PC-9 (cell line): ENCODE measurements at regions not wholly inside any gene's neighbourhood (a gene's known extent, or its start where the extent isn't known, plus 50 kb on each side); places are given as distances from the start of the nearest gene placed in this dataset.

ENCODE experiments used
- BruUV-seq: library from RNA; stranded (reverse); fragments of 400-500 nt; replicated peaks from 2 replicates; lab custom pipeline; 2021; lab: Mats Ljungman, UMichigan
- CTCF ChIA-PET: fragments of 300-600 bp; sonication (Branson Sonifier 250); formaldehyde crosslinking; loops from one replicate; lab custom pipeline; 2022; ENCODE audit warnings: antibody characterized with exemption; lab: Charles Lee
- POLR2A ChIA-PET: fragments of 300-600 bp; sonication (Branson Sonifier 250); formaldehyde crosslinking; loops from one replicate; lab custom pipeline; 2022; ENCODE audit warnings: antibody characterized with exemption; ENCODE audit not compliant: unreplicated experiment; lab: Charles Lee
- DNase-seq, 2 experiments: peaks; one replicate each; pipeline versions ENCODE4 v3.0.0 to v3.0.0-alpha.2; 2015 to 2022; ENCODE audit warnings: mixed read lengths in 1 of 2
- H2AFZ ChIP-seq: fragments of 200-600 bp; sonication (generic); 2 replicates; pipeline ENCODE4 v1.8.1; 2017; ENCODE audit warnings: antibody characterized with exemption
- H3F3A ChIP-seq: fragments of 200-600 bp; sonication (generic); 2 replicates; pipeline ENCODE4 v1.8.1; 2017; ENCODE audit warnings: antibody characterized with exemption, mild to moderate bottlenecking, low read depth; ENCODE audit not compliant: insufficient read depth
- H3K27ac ChIP-seq: fragments of 200-600 bp; sonication (generic); 2 replicates; pipeline ENCODE4 v1.6.1; 2016; ENCODE audit warnings: mixed run types
- H3K27me3 ChIP-seq: fragments of 200-600 bp; sonication (generic); 2 replicates; pipeline ENCODE4 v1.6.1; 2016; ENCODE audit warnings: low read depth, mixed run types; ENCODE audit not compliant: insufficient read depth
- H3K36me3 ChIP-seq: fragments of 200-600 bp; sonication (generic); 2 replicates; pipeline ENCODE4 v1.6.1; 2016; ENCODE audit warnings: low read depth, mixed run types
- H3K4me1 ChIP-seq: fragments of 200-600 bp; sonication (generic); replicated peaks from 2 replicates; pipeline ENCODE4 v1.6.1; 2016; ENCODE audit warnings: mixed run types; ENCODE audit not compliant: insufficient read depth
- H3K4me2 ChIP-seq: fragments of 200-600 bp; sonication (generic); 2 replicates; pipeline ENCODE4 v1.6.1; 2017; ENCODE audit warnings: mixed run types
- H3K4me3 ChIP-seq: fragments of 200-600 bp; sonication (generic); 2 replicates; pipeline ENCODE4 v1.6.1; 2016; ENCODE audit warnings: mixed run types
- H3K79me2 ChIP-seq: fragments of 200-600 bp; sonication (generic); 2 replicates; pipeline ENCODE4 v1.6.1; 2017; ENCODE audit warnings: low read depth, mixed run types
- H3K9me2 ChIP-seq: fragments of 200-600 bp; sonication (generic); 2 replicates; pipeline ENCODE4 v1.8.1; 2017; ENCODE audit warnings: mild to moderate bottlenecking; ENCODE audit not compliant: insufficient read depth
- H3K9me3 ChIP-seq: fragments of 200-600 bp; sonication (generic); 2 replicates; pipeline ENCODE4 v1.8.1; 2016; ENCODE audit warnings: low read depth; ENCODE audit not compliant: insufficient read depth
- H4K20me1 ChIP-seq: fragments of 200-600 bp; sonication (generic); 2 replicates; pipeline ENCODE4 v1.8.1; 2017; ENCODE audit not compliant: insufficient read depth
- EZH2 ChIP-seq: fragments of 200-600 bp; sonication (generic); IDR thresholded peaks from 2 replicates; pipeline ENCODE4 v1.8.0; 2017; ENCODE audit warnings: antibody characterized with exemption, low read depth
- intact Hi-C: fragments of 100-400 bp; cut with micrococcal nuclease; formaldehyde crosslinking; loops from one replicate; pipeline ENCODE4 v1.10.0; 2022; ENCODE audit not compliant: unreplicated experiment
- TF ChIP-seq, protein P1 (sequence below): fragments of 200-600 bp; sonication (generic); conservative IDR thresholded peaks from 2 replicates; pipeline ENCODE4 v1.6.1; 2017; ENCODE audit warnings: mixed run types, antibody characterized with exemption, mild to moderate bottlenecking, moderate library complexity

DNA sequence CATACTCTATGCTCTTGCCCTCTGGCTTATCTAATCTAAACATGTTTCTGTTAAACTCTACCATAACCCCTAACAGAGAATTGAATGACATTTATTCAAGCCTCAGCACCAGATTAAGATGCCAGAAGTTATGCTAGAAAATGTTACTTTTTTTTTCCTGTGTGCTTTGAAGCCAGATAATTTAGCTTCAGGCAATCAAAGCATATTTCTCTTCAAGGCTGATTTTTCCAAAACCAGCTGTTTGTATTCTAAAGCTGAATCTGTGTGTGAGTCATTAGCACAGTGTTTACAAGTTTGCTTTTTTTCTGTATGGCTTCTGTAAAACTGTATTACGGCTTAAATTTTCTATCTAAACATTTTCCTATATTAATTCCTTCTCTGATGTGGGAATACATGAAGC, 326.1 kb downstream of the FSCB start:
- Histone ChIP-seq H3K4me1 (no peaks in the 10 kb centered on the region), H3K9me3 (no peaks in the 10 kb centered on the region), H3K4me3 (no peak overlapping the region), H3K4me2 (no peak overlapping the region), H4K20me1 (no peaks in the 10 kb centered on the region), H3K27me3 (no peaks in the 10 kb centered on the region), H3K27ac (no peak overlapping the region), H3K9me2 (no peaks in the 10 kb centered on the region), H3K36me3 (no peaks in the 10 kb centered on the region), H3K79me2 (no peaks in the 10 kb centered on the region), H2AFZ (no peak overlapping the region), H3F3A (no peaks in the 10 kb centered on the region)
- POLR2A ChIA-PET = no interaction called here
- intact Hi-C loops = no loop called here
- CTCF ChIA-PET = no interaction called here
- TF ChIP-seq, protein P1, sequence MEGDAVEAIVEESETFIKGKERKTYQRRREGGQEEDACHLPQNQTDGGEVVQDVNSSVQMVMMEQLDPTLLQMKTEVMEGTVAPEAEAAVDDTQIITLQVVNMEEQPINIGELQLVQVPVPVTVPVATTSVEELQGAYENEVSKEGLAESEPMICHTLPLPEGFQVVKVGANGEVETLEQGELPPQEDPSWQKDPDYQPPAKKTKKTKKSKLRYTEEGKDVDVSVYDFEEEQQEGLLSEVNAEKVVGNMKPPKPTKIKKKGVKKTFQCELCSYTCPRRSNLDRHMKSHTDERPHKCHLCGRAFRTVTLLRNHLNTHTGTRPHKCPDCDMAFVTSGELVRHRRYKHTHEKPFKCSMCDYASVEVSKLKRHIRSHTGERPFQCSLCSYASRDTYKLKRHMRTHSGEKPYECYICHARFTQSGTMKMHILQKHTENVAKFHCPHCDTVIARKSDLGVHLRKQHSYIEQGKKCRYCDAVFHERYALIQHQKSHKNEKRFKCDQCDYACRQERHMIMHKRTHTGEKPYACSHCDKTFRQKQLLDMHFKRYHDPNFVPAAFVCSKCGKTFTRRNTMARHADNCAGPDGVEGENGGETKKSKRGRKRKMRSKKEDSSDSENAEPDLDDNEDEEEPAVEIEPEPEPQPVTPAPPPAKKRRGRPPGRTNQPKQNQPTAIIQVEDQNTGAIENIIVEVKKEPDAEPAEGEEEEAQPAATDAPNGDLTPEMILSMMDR = no peak
- no peak for TF ChIP-seq EZH2
- DNase-seq = no peak
- no TSS peak for BruUV-seq

DNA sequence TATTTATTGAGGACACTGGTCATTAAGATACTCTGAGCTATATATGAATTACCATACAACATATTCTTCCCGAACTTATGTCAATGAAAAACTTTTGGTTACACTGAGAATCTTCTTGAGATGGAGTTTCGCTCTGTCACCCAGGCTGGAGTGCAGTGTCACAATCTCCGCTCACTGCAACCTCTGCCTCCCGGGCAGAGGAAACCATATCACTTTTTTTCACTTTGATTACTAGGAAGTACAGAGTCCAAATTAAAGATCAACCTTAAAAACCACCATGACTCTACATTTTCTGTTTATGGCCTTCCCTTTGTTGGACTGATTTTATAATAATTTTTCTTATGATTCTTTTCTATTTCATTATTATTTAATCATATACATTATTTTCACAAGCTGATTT, 336.5 kb downstream of the FSCB start:
- CTCF ChIA-PET = no interaction called here
- DNase-seq = no peak

DNA sequence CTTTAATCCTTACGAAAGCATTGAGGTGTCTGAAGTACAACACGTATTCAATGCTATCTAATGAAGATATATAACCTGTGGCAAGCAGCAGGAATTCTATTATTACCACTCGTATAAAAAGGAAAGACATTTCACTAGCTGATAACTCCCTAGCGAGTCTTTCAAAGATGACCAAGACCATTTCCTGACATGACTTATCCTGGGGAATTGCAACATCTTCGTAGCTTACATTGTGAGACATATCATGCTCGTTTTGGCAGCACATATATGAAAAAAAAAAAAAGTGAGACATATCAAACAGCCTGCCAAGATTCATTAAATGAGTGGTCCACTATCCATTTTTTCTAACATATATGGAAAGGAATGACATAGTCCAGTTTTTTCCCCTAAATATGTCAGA, 337.0 kb downstream of the FSCB start:
- Histone ChIP-seq H3K27ac (no peak overlapping the region), H4K20me1 (no peaks in the 10 kb centered on the region), H3K4me3 (no peak overlapping the region), H3K79me2 (no peaks in the 10 kb centered on the region), H3K9me3 (no peaks in the 10 kb centered on the region), H3K4me2 (no peak overlapping the region), H3F3A (no peaks in the 10 kb centered on the region), H3K36me3 (no peaks in the 10 kb centered on the region), H3K27me3 (no peaks in the 10 kb centered on the region), H3K4me1 (no peaks in the 10 kb centered on the region), H3K9me2 (no peaks in the 10 kb centered on the region), H2AFZ (no peak overlapping the region)
- intact Hi-C loops = no loop called here
- TF ChIP-seq, protein P1 = no peak
- no peak for TF ChIP-seq EZH2
- DNase-seq = no peak
- BruUV-seq = no TSS peak
- CTCF ChIA-PET = no interaction called here
- POLR2A ChIA-PET = no interaction called here

More for the DNA sequence above, 336.5 kb downstream of the FSCB start:
- TF ChIP-seq, protein P1 = no peak
- TF ChIP-seq EZH2 = no peak
- H4K20me1 ChIP-seq = no peaks in the 10 kb centered on the region
- H3K9me2 ChIP-seq = no peaks in the 10 kb centered on the region
- intact Hi-C loops = no loop called here
- no TSS peak for BruUV-seq
- no peaks in the 10 kb centered on the region for H3K36me3 ChIP-seq
- H3K79me2 ChIP-seq = no peaks in the 10 kb centered on the region
- H3K4me3 ChIP-seq = no peak overlapping the region
- no peaks in the 10 kb centered on the region for H3K4me1 ChIP-seq
- no peaks in the 10 kb centered on the region for H3F3A ChIP-seq
- H3K4me2 ChIP-seq = no peak overlapping the region
- no peak overlapping the region for H3K27ac ChIP-seq
- no peaks in the 10 kb centered on the region for H3K9me3 ChIP-seq
- POLR2A ChIA-PET = no interaction called here
- H3K27me3 ChIP-seq = no peaks in the 10 kb centered on the region
- H2AFZ ChIP-seq = no peak overlapping the region
